Lower lobe of right lung (tissue), 2 donors: ENCODE measurements at regions not wholly inside any gene's neighbourhood (a gene's known extent, or its start where the extent isn't known, plus 50 kb on each side); places are given as distances from the start of the nearest gene placed in this dataset.
"Not testable (repeated sequence)": the region's sequence is repeated elsewhere in the genome, so short reads cannot be mapped to it uniquely, and the experiment has no call there.

Experiments used
- ATAC-seq, 2 donors: fragments of 200-7000 bp; cut with Tn5 transposase; one replicate each; pipeline ENCODE4 v1.9.1; 2020 to 2022; ENCODE audit warnings: mild to moderate bottlenecking in 2 of 2, moderate library complexity in 2 of 2
- DNase-seq: peaks from one replicate; pipeline ENCODE4 v3.0.0-alpha.2; 2020
- H3K27ac ChIP-seq: fragments of 200-600 bp; one replicate; pipeline ENCODE4 v1.8.0; 2022
- H3K27me3 ChIP-seq: fragments of 200-600 bp; one replicate; pipeline ENCODE4 v1.8.0; 2022; ENCODE audit warnings: low read depth
- H3K36me3 ChIP-seq: fragments of 200-600 bp; one replicate; pipeline ENCODE4 v1.8.0; 2022; ENCODE audit warnings: mild to moderate bottlenecking
- H3K4me1 ChIP-seq: fragments of 200-600 bp; one replicate; pipeline ENCODE4 v1.8.0; 2022
- H3K4me3 ChIP-seq: fragments of 200-600 bp; one replicate; pipeline ENCODE4 v1.8.0; 2022; ENCODE audit warnings: mild to moderate bottlenecking
- H3K9me3 ChIP-seq: fragments of 200-600 bp; one replicate; pipeline ENCODE4 v1.8.0; 2022
- intact Hi-C: fragments of 100-400 bp; cut with DNase I; formaldehyde crosslinking; loops from one replicate; pipeline ENCODE4 v1.11.0; 2022
- TF ChIP-seq, protein P1 (sequence below): fragments of 200-600 bp; IDR thresholded peaks from one replicate; pipeline ENCODE4 v1.8.0; 2022; ENCODE audit warnings: antibody characterized with exemption, mild to moderate bottlenecking
- donor health status: DM: no; HTN: yes; CAD: no; lungs with severe emphysema.

GRCh38 chr12:59113831-59114615, 193.7 kb upstream of the LRIG3 start:
- no peak overlapping the region for H3K27ac ChIP-seq
- no peaks in the 10 kb centered on the region for H3K27me3 ChIP-seq
- DNase-seq (peak; percentile 53), ATAC-seq (peak; percentile 80 to 85)
- no peak overlapping the region for H3K4me3 ChIP-seq
- H3K9me3 ChIP-seq, result no peaks in the 10 kb centered on the region
- no peaks in the 10 kb centered on the region for H3K36me3 ChIP-seq
- TF ChIP-seq, protein P1, sequence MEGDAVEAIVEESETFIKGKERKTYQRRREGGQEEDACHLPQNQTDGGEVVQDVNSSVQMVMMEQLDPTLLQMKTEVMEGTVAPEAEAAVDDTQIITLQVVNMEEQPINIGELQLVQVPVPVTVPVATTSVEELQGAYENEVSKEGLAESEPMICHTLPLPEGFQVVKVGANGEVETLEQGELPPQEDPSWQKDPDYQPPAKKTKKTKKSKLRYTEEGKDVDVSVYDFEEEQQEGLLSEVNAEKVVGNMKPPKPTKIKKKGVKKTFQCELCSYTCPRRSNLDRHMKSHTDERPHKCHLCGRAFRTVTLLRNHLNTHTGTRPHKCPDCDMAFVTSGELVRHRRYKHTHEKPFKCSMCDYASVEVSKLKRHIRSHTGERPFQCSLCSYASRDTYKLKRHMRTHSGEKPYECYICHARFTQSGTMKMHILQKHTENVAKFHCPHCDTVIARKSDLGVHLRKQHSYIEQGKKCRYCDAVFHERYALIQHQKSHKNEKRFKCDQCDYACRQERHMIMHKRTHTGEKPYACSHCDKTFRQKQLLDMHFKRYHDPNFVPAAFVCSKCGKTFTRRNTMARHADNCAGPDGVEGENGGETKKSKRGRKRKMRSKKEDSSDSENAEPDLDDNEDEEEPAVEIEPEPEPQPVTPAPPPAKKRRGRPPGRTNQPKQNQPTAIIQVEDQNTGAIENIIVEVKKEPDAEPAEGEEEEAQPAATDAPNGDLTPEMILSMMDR, result peak; percentile 74
- peaks cover 7% of the 10 kb centered on the region for H3K4me1 ChIP-seq
- intact Hi-C loops, result no loop called here

- Histone ChIP-seq H3K9me3 (no peaks in the 10 kb centered on the region), H3K27me3 (no peaks in the 10 kb centered on the region), H3K4me3 (no peak overlapping the region), H3K27ac (no peak overlapping the region), H3K36me3 (no peaks in the 10 kb centered on the region), H3K4me1 (peaks cover 7% of the 10 kb centered on the region)
- ATAC-seq, result no peak
- intact Hi-C loops, result no loop called here
- TF ChIP-seq, protein P1, result no peak
- no peak for DNase-seq
Observed at GRCh38 chr12:59111851-59112250, 191.5 kb upstream of the LRIG3 start.

GRCh38 chr12:59108516-59108915, 188.2 kb upstream of the LRIG3 start:
- H3K4me3 ChIP-seq, H3K27me3 ChIP-seq, DNase-seq, H3K36me3 ChIP-seq, H3K27ac ChIP-seq, intact Hi-C loops, H3K9me3 ChIP-seq, H3K4me1 ChIP-seq, ATAC-seq: not testable (repeated sequence)

GRCh38 chr12:59100585-59100984, 180.3 kb upstream of the LRIG3 start:
- Histone ChIP-seq H3K36me3 (no peaks in the 10 kb centered on the region), H3K27me3 (no peaks in the 10 kb centered on the region), H3K4me3 (no peak overlapping the region), H3K27ac (no peak overlapping the region), H3K9me3 (no peaks in the 10 kb centered on the region), H3K4me1 (no peaks in the 10 kb centered on the region)
- ATAC-seq, result no peak
- TF ChIP-seq, protein P1, result no peak
- intact Hi-C loops, result no loop called here
- no peak for DNase-seq

GRCh38 chr12:59097876-59098275, 177.6 kb upstream of the LRIG3 start:
- no peak for ATAC-seq
- no peaks in the 10 kb centered on the region for H3K9me3 ChIP-seq
- H3K36me3 ChIP-seq, result no peaks in the 10 kb centered on the region
- H3K27ac ChIP-seq, result no peak overlapping the region
- no peaks in the 10 kb centered on the region for H3K4me1 ChIP-seq
- TF ChIP-seq, protein P1, result no peak
- intact Hi-C loops, result no loop called here
- no peaks in the 10 kb centered on the region for H3K27me3 ChIP-seq
- no peak overlapping the region for H3K4me3 ChIP-seq
- DNase-seq, result no peak

GRCh38 chr12:59096246-59096645, 175.9 kb upstream of the LRIG3 start:
- H3K4me1 ChIP-seq, result no peaks in the 10 kb centered on the region
- TF ChIP-seq, protein P1, result no peak
- DNase-seq (no peak), ATAC-seq (no peak)
- intact Hi-C loops, result no loop called here
- H3K27ac ChIP-seq, result no peak overlapping the region
- H3K36me3 ChIP-seq, result no peaks in the 10 kb centered on the region
- H3K27me3 ChIP-seq, result no peaks in the 10 kb centered on the region
- H3K9me3 ChIP-seq, result no peaks in the 10 kb centered on the region
- no peak overlapping the region for H3K4me3 ChIP-seq
